HG03442 (cell line): ENCODE measurements at regions not wholly inside any gene's neighbourhood (a gene's known extent, or its start where the extent isn't known, plus 50 kb on each side); places are given as distances from the start of the nearest gene placed in this dataset.

Source experiments
- ATAC-seq: cut with Tn5 transposase; IDR thresholded peaks from one replicate; pipeline ENCODE4 v1.9.1; 2021; ENCODE audit warnings: mild to moderate bottlenecking, moderate library complexity; ENCODE audit not compliant: unreplicated experiment

DNA sequence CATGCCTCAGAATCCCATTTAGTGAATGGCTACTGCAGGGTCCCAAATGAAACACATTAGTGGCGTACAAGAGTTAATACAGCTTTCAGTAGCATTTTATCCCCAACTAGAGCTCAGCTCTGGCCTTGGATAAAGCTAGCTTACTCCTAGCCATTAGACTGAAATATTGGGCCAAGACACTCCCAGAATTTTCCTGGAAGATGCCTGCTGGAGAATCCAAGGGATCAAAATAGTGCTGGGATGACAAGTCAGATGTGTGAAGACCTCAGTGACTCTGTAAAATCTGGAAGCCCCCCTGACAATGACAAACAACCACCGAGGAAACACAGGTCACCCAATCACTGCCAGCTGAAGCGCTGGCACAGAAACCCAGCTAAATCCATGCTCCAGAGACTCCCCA lies 303.1 kb upstream of the SORL1-AS1 start:
- ATAC-seq: no peak

DNA sequence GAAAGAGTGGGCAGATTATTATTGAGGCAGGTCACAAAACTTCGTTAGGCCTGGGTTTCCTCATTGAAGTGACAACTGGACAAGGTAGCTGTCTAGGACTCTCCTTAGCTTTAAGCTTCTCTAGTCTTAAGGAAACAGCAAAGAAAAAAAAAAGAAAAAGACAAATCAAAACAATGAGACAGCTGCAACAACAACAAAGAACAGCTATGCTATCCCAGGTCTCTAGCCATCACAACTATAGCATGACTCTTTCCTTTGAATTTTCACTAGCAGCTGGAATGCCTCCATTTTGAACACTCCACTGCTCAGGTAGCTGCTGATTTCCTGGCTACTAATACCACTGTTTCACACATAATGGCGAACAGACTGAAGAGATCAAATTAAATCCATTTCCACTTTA lies 302.4 kb upstream of the SORL1-AS1 start:
- ATAC-seq: no peak

DNA sequence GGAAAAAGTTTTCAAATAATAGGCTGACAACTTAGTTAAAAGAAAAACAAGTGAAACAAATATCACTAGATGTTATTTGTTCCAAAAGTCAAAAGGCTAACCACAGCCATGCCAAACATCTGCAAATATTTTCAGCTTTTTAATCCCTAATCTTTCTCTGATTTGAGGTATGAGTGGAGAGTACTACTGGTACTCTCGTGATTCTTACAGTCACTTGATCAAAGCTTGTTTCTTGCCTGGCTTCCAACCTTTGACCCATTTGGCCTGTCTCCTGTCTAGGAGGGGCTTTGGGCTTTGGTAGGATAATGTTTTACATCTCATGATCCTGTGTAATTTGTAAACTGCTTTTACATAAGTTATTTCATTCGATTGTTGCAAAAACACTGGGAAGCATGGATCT lies 301.8 kb upstream of the SORL1-AS1 start:
- no peak for ATAC-seq

DNA sequence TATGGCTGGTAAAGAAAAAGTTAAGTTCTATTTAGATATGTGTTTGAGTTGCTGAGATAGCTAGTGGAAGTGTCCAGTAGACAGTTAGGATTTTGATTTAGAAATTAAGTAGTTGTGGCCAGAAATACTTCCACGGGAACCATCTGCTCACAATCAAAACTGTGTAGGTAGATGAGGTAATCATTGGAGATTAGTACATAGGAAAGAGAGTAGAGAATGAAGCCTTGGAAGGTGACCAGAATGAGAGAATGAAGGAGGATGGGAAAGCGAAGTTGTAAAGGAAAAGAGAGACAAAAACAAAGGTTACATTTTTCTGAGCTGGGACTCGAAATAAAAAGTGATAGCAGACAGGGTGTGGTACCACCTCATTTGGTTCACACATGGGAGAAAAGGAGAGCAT lies 296.9 kb upstream of the SORL1-AS1 start:
- no peak for ATAC-seq

DNA sequence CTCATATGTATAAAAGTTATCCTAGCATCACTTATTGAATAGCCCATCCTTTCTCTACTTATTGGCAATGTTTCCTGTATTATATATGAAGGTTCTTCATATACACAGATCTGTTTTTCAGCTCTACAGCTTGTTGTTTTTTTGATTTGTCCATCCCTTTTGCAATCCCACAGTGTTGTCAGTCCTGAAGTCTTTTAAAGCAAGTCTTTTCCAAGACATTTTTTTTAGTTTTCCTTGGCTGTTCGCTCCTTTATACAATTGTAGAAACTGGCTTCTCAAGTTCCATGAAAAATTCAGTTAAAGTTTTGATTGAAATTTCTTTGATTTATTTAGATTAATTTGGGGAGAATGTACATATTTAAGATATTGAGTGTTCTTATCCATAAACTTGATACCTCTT lies 295.3 kb upstream of the SORL1-AS1 start:
- ATAC-seq: no peak

DNA sequence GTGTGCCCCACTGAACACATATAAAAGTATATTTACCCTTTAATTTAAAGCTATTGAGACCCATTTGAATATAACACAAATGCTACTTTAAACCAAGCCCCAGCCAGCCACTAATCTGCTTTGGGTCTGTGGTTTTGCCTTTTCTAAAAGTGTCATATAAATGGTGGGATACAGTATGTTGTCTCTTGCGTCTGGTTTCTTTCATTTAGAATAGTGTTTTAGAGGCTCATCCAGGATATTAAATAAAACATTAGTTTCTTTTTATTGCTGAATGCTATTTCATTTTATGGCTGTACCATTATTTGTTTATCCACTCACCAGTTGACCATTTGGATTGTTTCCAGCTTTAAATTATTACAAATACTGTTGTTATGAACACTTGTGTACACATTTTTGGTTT lies 290.5 kb upstream of the SORL1-AS1 start:
- ATAC-seq: no peak

GRCh38 chr11:121741761-121742361 lies 289.1 kb upstream of the SORL1-AS1 start:
- no peak for ATAC-seq

DNA sequence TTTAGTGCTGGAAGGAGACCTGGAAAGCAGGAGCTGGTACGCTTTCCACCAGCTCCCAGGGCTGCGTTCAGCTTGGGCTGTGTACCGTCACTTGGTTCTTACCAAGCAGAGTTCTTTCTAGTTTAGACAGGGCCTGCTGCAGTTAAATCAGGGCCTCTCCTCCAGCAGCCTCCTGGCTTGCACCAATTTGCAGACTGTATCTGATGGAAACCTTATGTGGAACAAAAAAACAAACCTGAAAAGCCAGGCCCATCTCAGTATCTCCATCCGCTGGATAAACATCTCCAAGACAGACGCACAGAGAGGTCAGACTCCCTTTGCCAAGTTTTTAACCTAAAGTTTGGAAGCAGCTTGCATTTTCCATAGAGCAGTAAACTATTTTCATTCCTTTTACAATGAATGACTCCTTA lies 288.6 kb upstream of the SORL1-AS1 start:
- ATAC-seq: no peak

DNA sequence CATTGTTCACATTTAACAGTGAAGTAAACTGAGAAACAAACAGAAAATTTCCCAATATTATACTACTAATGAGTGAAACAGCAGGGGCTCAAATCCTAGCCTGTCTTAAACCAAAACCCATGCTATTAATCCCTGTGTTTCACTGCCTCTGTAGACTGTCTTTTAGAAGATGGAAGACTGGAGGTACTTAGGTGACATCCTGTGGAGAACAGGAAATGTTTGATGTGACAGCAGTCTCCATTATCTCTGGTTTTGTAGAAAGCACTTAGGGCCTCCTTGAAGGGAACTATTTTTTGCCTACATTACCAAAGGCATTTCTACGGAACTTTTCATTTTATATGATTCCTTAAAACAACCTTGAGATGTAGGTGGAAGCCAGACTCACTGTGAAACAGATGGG lies 288.1 kb upstream of the SORL1-AS1 start:
- ATAC-seq: no peak

GRCh38 chr11:121733858-121734257 lies 281.1 kb upstream of the SORL1-AS1 start:
- no peak for ATAC-seq

DNA sequence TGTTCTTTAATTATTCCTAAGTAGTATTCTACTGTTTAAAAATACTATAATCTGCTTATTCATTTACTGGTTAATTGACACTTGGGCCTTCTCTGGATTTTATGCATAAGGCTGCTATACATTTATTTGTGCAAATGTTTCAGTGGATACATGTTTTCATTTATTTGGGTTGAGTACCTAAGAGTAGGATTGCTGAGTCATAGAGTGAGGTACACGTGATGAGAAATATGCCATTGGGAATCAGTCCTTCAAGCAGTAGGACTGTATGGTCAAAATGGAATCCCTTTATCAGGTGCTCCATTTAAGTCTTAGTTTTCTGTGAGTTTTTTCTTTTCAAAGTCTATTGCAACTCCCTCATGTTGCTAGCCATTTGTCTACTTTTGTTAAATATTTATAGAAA lies 275.2 kb upstream of the SORL1-AS1 start:
- no peak for ATAC-seq

DNA sequence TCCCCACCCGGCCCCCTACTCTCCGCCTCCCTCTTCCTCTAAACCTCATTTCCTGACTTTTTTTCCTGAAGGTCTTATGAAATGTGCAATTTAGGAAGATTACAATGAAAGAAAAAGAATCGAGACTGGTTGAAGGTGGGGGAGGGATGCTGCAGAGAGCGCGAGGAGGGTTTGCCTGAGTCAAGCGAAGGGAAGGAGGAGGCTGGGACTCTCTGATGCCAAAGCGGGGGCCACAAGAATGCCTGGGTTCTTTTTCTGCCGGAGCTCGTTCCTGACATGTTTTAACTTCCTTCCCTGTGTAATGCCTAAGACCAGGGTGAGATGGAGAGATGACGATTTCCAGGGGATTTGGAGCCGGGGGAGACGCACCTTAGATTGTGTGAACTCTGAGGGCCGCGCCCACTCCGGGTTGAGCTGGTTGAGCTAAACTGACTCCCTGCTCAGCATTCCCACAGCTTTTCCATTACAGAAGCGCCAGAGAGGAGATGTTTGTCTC lies 270.5 kb upstream of the SORL1-AS1 start:
- no peak for ATAC-seq

DNA sequence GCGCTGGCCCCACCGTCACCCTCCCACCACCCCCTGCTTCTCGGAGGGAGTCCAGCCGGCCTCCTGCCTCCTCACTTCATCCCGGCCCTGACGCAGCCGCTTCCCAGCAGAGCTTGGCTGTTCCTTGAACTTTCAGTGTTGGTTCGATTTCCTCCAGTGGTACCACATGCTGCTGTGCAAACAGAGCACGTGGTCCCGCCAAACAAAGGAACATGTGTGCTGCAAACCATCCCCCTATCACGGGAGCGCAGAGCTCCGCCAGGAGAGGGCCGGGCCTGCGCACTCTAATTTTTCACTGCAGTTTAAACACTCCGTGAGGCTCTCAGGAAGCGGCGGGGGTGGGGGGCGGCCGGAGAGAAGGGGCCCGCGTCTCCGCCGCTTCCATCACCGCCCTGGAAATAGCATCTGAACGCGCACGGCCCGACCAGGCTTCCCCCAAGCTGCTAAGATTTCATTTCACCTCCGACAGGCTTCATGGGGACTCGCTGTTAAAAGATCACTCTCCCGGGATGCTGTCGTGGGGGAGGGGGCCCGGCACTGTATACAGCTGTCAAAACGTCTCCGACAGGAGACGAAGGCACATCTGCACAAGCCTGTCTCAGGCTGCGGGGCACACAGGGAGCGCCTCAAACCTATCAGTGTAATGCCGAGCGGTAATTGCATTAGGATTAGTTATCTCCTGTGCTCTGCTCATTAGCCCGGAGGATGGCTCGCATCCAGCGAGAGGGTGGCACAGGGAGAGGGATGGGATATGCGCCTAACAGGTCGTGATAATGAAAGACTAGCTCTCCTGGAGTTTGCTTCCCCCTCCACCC lies 269.9 kb upstream of the SORL1-AS1 start:
- no peak for ATAC-seq

DNA sequence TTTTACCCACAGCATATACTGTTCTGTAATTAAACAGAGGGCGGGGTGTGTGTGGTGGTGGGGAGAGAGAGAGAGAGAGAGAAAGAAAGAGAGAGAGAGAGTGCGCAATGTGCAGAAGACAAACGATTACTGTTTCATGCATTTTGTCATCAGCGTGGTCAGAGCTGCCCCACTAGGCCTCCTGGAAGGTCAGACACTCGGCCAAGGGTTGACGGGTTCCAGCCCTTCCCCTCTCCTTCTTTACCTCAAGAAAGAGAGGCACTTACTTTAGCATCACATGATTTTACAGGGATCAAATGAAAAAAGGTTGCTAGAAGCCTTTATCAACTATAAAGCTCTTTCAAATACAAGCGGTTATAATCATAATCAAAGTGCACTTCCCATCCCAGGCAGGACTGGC lies 269.2 kb upstream of the SORL1-AS1 start:
- ATAC-seq: no peak

DNA sequence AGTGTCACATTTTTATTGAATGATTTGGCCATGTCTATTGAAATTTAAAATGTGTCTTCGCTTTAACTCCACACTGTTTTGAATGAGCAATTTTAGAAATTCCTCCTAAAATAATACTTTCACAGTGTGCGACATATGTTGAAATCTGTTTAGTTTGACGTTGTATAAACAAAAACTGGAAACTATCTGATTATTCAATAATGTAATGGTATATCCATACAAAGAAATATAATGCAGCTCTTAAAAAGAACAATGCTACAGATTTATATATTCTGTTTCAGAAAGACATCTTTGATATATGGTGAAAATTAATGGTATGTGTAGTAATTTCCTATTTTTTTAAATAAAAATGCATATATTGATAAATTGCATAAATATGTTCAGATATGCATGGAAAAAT lies 268.7 kb upstream of the SORL1-AS1 start:
- ATAC-seq: no peak

DNA sequence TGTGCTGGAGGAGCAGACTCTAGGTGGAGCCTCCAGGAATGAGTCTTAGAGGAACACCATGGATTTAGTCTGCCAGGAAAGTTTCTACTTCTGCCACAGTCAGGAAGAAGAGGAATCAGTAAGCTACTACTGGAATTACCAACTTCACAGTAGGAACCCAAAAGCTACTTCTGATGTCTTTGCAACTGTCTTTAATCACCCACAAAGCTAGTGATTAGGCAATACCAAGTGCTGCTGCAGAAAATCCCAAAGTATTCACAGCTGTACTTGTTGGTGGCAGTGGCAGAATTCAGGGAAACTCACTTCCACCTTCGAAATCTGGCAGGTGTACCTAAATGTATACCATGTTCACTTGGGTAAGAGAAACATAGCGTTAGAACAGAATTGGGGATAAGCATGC lies 264.5 kb upstream of the SORL1-AS1 start:
- no peak for ATAC-seq

- no peak for ATAC-seq
Measured at GRCh38 chr11:121716060-121716459, 263.3 kb upstream of the SORL1-AS1 start.

DNA sequence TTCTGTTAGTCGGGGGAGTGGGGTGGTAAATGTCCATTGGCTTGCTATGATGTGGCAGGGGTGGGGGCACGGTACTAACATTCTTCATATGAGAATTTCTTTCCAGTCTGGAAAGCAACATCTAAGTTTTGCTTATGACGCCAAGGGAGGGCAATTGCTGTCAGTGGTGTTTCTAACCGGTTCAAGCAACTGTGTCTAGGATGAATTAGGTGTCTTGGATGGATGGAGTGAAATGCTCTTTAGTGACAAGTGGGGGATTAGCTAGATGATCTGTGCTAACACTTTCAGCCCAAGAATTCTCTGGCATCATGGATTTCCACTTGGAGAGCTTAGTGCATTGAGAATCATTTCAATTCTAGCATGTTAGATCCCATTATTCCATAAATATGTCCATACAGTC lies 262.6 kb upstream of the SORL1-AS1 start:
- ATAC-seq: no peak

DNA sequence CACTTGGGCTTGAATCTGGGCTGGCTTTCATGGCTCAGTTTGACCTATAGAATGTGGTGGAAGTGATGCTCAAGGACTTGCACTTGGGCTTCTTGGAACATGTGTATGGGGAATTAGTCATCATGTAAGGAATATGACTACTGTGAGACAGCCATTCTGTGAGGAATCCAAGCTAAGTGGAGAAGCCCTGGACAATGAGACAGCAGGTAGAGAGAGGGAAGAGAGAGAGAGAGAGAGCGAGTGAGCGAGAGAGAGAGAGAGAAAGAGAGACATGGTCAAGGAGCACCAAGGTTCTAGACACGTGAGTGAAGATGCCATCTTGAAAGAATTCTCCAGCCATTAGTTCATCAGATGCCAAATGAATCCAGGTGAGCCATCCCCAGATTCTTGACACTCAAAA lies 261.6 kb upstream of the SORL1-AS1 start:
- ATAC-seq: no peak

DNA sequence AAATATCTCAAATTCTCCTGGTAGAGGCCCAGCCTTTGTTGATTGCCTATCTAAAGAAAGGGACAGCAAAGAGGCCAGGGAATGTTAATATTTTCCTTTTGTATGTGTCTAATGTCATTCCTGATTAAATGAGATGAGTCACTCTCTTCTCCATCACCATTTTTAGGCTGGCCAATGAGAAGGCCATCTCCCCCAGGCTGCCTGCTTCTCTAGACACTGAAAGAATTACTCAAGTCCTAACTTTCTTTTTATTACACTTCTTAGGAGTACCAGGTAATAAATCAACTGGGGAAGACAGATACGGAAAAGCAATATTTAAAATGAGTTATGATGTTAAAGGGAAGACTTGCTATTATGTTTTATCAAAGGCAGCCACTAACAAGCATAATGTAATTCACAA lies 259.2 kb upstream of the SORL1-AS1 start:
- ATAC-seq: no peak

- no peak for ATAC-seq
Measured at GRCh38 chr11:121711236-121711635, 258.5 kb upstream of the SORL1-AS1 start.

GRCh38 chr11:121706884-121707420 lies 254.2 kb upstream of the SORL1-AS1 start:
- ATAC-seq: no peak
